ENCODE measurements at regions not wholly inside any gene's neighbourhood (a gene's known extent, or its start where the extent isn't known, plus 50 kb on each side); places are given as distances from the start of the nearest gene placed in this dataset.
A peak's percentile ranks its signal among the peaks of the same experiment; 100 is the strongest.
"Not testable (repeated sequence)": the region's sequence is repeated elsewhere in the genome, so short reads cannot be mapped to it uniquely, and the experiment has no call there.

- no peak for DNase-seq
Measured at GRCh38 chr12:107377596-107378385, 284.4 kb upstream of the CRY1 start.

- DNase-seq, result no peak
Measured at GRCh38 chr12:107378609-107379008, 285.3 kb upstream of the CRY1 start.

- DNase-seq, result not testable (repeated sequence)
Measured at GRCh38 chr12:107379142-107379851, 285.9 kb upstream of the CRY1 start.

GRCh38 chr12:107379852-107380567 lies 286.7 kb upstream of the CRY1 start:
- DNase-seq, result no peak

- no peak for DNase-seq
Measured at GRCh38 chr12:107384645-107385044, 291.3 kb upstream of the CRY1 start.

GRCh38 chr12:107385509-107385908 lies 292.2 kb upstream of the CRY1 start:
- DNase-seq, result no peak

- DNase-seq, result no peak
Measured at GRCh38 chr12:107386569-107386968, 293.2 kb upstream of the CRY1 start.

- no peak for DNase-seq
Measured at GRCh38 chr12:107388263-107388662, 294.9 kb upstream of the CRY1 start.

GRCh38 chr12:107390414-107390813 lies 295.2 kb upstream of the PWP1 start:
- no peak for DNase-seq

- DNase-seq, result no peak
Measured at GRCh38 chr12:107393043-107393717, 292.4 kb upstream of the PWP1 start.

GRCh38 chr12:107394693-107395092 lies 290.9 kb upstream of the PWP1 start:
- no peak for DNase-seq

- DNase-seq, result no peak
Measured at GRCh38 chr12:107395817-107396216, 289.8 kb upstream of the PWP1 start.

- DNase-seq, result no peak
Measured at GRCh38 chr12:107396991-107397390, 288.6 kb upstream of the PWP1 start.

GRCh38 chr12:107397890-107398500 lies 287.6 kb upstream of the PWP1 start:
- DNase-seq, result no peak

- no peak for DNase-seq
Measured at GRCh38 chr12:107399046-107399445, 286.6 kb upstream of the PWP1 start.

- no peak for DNase-seq
Measured at GRCh38 chr12:107400686-107401447, 284.7 kb upstream of the PWP1 start.

GRCh38 chr12:107402041-107403022 lies 283.3 kb upstream of the PWP1 start:
- DNase-seq, result peak; percentile 65 to 66

GRCh38 chr12:107404981-107405380 lies 280.6 kb upstream of the PWP1 start:
- DNase-seq, result peak in 1 of 2 donors; percentile 12

- no peak for DNase-seq
Measured at GRCh38 chr12:107405436-107405835, 280.2 kb upstream of the PWP1 start.

GRCh38 chr12:107406932-107407331 lies 278.7 kb upstream of the PWP1 start:
- DNase-seq, result no peak

All from activated CD4-positive, alpha-beta T cell treated with anti-CD3 and anti-CD28 coated beads for 4 hours (primary cell).